ENCODE measurements at regions not wholly inside any gene's neighbourhood (a gene's known extent, or its start where the extent isn't known, plus 50 kb on each side); places are given as distances from the start of the nearest gene placed in this dataset.

DNA sequence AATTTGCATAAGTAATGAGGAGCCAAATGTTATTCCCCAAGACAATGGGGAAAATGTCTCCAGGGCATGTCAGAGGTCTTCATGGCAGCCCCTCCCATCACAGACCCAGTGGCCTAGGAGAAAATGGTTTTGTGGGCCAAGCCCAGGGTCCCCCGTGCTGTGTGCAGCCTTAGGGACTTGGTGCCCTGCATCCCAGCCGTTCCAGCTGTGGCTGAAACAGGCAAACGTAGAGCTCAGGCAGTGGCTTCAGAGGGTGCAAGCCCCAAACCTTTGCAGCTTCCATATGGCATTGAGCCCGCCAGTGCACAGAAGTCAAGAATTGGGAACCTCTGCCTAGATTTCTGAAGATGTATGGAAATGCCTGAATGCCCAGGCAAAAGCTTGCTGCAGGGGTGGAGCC lies 79.9 kb downstream of the FAM181B start:
- no peak for TF ChIP-seq POLR2AphosphoS5 (IDR thresholded peaks at IDR 0.05; ENCODE audit: low read depth, low read length)
- no peak for TF ChIP-seq POLR2A (IDR thresholded peaks at IDR 0.05; ENCODE audit: low read depth, low read length)
- no peak for TF ChIP-seq TAF1 (IDR thresholded peaks at IDR 0.05; ENCODE audit: borderline replicate concordance, low read depth, low read length)

Data from GM12892 (cell line).